GM23248 (cell line): ENCODE measurements at regions not wholly inside any gene's neighbourhood (a gene's known extent, or its start where the extent isn't known, plus 50 kb on each side); places are given as distances from the start of the nearest gene placed in this dataset.

ENCODE experiments used
- DNase-seq: peaks from one replicate; pipeline ENCODE4 v3.0.0-alpha.2; 2015
- H2AFZ ChIP-seq: fragments of 200-600 bp; sonication (generic); 2 replicates; pipeline ENCODE4 v1.6.1; 2016; ENCODE audit warnings: antibody characterized with exemption
- H3F3A ChIP-seq: fragments of 200-600 bp; sonication (generic); 2 replicates; pipeline ENCODE4 v1.6.1; 2016; ENCODE audit warnings: mild to moderate bottlenecking, antibody characterized with exemption, mixed run types; ENCODE audit not compliant: insufficient read depth
- H3K27ac ChIP-seq: fragments of 200-600 bp; sonication (generic); 2 replicates; pipeline ENCODE4 v1.5.1; 2016; ENCODE audit warnings: mild to moderate bottlenecking
- H3K27me3 ChIP-seq: fragments of 200-600 bp; sonication (generic); replicated peaks from 2 replicates; pipeline ENCODE4 v1.6.1; 2016; ENCODE audit warnings: mild to moderate bottlenecking; ENCODE audit not compliant: insufficient read depth
- H3K36me3 ChIP-seq: fragments of 200-600 bp; sonication (generic); 2 replicates; pipeline ENCODE4 v1.6.1; 2016; ENCODE audit warnings: low read depth, mild to moderate bottlenecking
- H3K4me1 ChIP-seq: fragments of 200-600 bp; sonication (generic); 2 replicates; pipeline ENCODE4 v1.6.1; 2016; ENCODE audit warnings: mild to moderate bottlenecking; ENCODE audit not compliant: insufficient read depth
- H3K4me2 ChIP-seq: fragments of 200-600 bp; sonication (generic); one replicate; pipeline ENCODE4 v1.6.1; 2016; ENCODE audit warnings: mild to moderate bottlenecking; ENCODE audit not compliant: unreplicated experiment
- H3K4me3 ChIP-seq: fragments of 200-600 bp; sonication (generic); 2 replicates; pipeline ENCODE4 v1.5.1; 2016; ENCODE audit warnings: mild to moderate bottlenecking
- H3K79me2 ChIP-seq: fragments of 200-600 bp; sonication (generic); 2 replicates; pipeline ENCODE4 v1.6.1; 2016; ENCODE audit warnings: mild to moderate bottlenecking; ENCODE audit not compliant: insufficient read depth
- H3K9ac ChIP-seq: fragments of 200-600 bp; sonication (generic); 2 replicates; pipeline ENCODE4 v1.6.1; 2016; ENCODE audit warnings: mild to moderate bottlenecking
- H3K9me2 ChIP-seq: fragments of 200-600 bp; sonication (generic); 2 replicates; pipeline ENCODE4 v1.6.1; 2016; ENCODE audit warnings: mixed run types, mild to moderate bottlenecking, moderate library complexity; ENCODE audit not compliant: insufficient read depth
- H3K9me3 ChIP-seq: fragments of 200-600 bp; sonication (generic); one replicate; pipeline ENCODE4 v1.6.1; 2017; ENCODE audit warnings: low read depth
- H4K20me1 ChIP-seq: fragments of 200-600 bp; sonication (generic); 2 replicates; pipeline ENCODE4 v1.6.0; 2016; ENCODE audit not compliant: insufficient read depth
- EZH2 ChIP-seq: fragments of 200-600 bp; sonication (generic); IDR thresholded peaks from 2 replicates; pipeline ENCODE4 v1.6.1; 2018; ENCODE audit warnings: antibody characterized with exemption, mild to moderate bottlenecking; ENCODE audit not compliant: insufficient read depth, poor library complexity, severe bottlenecking
- EZH2phosphoT487 ChIP-seq: fragments of 200-600 bp; sonication (generic); IDR thresholded peaks from 2 replicates; pipeline ENCODE4 v1.6.1; 2018; ENCODE audit warnings: antibody characterized with exemption, moderate library complexity, mild to moderate bottlenecking, low read depth; ENCODE audit not compliant: insufficient read depth
- WGBS, 2 experiments: methylation state at CpG; one replicate each; pipeline ENCODE4 v1.1.6; 2015 to 2017; ENCODE audit warnings: low lambda C conversion rate in 2 of 2, low coverage in 1 of 2; ENCODE audit errors: missing lambda C conversion rate in 2 of 2; 5-methylcytosine and 5-hydroxymethylcytosine counted together
- in situ Hi-C: fragments of 300-500 bp; cut with MboI; formaldehyde crosslinking; loops from 2 replicates; pipeline ENCODE4 v1.15.0; 2020

DNA sequence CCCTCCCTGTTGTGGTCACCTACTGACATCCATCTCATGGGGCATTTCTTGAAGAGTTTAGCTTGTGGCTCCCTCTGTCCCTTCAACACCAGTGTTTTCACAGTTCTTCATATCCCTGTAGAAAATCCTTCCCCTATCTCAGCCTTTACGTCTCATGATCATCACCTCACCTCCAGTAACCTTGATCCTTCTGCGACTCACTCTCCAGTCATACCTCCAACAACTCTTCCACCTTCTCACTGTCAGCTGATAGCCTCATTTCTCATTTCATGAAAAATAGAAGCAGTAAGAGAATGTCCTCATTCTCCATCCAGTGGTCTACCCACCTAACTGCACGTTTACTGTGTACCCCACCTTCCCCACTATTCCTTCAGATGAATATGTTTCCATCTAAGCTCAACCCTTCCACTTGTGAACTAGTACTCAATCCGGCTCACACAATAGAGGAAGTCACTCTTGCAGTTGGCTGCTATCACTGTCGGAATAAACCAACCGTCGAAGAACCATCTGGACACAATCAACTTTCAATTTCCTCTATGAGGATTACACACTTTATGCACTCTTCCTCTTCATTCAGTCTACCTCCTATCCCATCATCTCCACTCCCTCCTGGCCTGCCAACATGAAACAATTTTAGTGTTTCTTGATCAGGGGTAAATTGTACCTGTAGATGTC, 256.0 kb downstream of the AHR start:
- Histone ChIP-seq H3K79me2 (no peaks in the 10 kb centered on the region), H3K9me3 (no peaks in the 10 kb centered on the region), H3K36me3 (no peaks in the 10 kb centered on the region), H3K9me2 (no peaks in the 10 kb centered on the region), H3K9ac (no peak overlapping the region), H3F3A (peaks cover 28% of the 10 kb centered on the region), H3K27ac (no peak overlapping the region), H3K4me2 (no peak overlapping the region), H3K4me3 (no peak overlapping the region), H4K20me1 (no peaks in the 10 kb centered on the region), H3K27me3 (no peaks in the 10 kb centered on the region), H2AFZ (no peak overlapping the region), H3K4me1 (peaks cover 30% of the 10 kb centered on the region)
- DNase-seq = no peak
- TF ChIP-seq EZH2 = no peak
- no peak for TF ChIP-seq EZH2phosphoT487
- 94 to 97% methylated on average over 7 of the region's 7 CpGs for WGBS, 2 experiments
- in situ Hi-C loops = no loop called here

DNA sequence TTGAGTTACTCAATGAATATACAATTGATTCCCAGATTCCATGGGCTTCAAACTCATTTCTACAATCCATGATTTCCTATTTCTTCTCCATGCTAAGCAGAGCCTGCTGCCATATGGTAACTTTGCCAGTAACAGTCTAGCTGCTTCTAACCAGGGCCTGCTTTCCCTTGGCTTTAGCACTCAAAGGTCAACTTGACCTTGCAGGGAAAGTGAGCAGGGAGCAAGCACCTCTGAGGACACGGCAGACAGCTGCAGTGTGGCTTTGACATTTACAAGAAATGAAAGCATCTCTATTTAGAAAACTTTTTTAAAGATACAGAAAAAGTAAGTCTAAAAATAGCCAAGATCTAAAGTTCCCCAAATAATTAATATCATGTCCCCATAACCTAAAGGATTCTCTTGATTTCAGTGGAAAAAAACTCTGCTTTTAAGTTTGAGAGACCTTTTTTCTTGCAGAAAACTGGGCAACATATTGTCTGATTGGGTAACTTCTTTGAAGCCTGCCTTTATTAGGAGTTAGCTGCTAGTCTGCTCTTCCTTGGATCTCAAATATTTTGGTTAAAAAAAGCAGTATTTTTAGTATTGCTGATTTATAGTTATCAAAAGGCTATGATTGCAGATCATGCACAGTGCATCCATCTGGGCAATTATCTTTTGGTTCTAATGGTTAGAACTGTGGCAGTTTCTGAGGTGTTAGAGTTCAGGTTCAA, 257.9 kb downstream of the AHR start:
- Histone ChIP-seq H4K20me1 (no peaks in the 10 kb centered on the region), H3K27me3 (no peaks in the 10 kb centered on the region), H3K9me2 (no peaks in the 10 kb centered on the region), H3K36me3 (no peaks in the 10 kb centered on the region), H3K4me3 (no peak overlapping the region), H3K9me3 (no peaks in the 10 kb centered on the region), H3K4me2 (no peak overlapping the region), H3K27ac (no peak overlapping the region; the same call in 1 of the 2 replicates), H3K9ac (no peak overlapping the region), H3K4me1 (peaks cover 35% of the 10 kb centered on the region), H3K79me2 (no peaks in the 10 kb centered on the region), H2AFZ (no peak overlapping the region), H3F3A (peaks cover 28% of the 10 kb centered on the region)
- WGBS, 2 experiments = 39 to 57% methylated on average over 1 of the region's 1 CpG
- TF ChIP-seq EZH2 = no peak
- no peak for TF ChIP-seq EZH2phosphoT487
- no peak for DNase-seq
- in situ Hi-C loops = no loop called here

DNA sequence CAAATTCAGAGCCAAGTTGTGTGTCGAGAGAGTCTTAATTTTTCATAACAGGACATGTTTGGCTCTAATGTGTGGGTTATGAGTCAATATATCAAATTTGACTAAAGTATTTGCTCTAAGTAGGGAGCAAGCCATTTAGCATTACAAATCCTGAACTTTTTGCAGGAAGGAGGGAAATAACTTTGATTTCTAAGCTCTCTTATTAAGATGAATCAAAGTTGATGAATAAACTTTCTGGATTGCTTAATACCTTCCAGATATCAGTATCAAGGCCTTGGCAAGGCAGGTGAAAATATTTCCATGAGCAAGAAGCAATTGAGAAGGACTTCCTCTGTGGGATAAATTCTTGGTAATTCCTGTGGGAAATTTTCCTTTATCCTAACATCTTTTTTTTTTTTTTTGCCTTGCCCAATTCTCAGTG, 258.8 kb downstream of the AHR start:
- Histone ChIP-seq H3K9me3 (no peaks in the 10 kb centered on the region), H3F3A (peaks cover 28% of the 10 kb centered on the region), H3K27ac (peak overlapping the region; percentile 61), H3K79me2 (no peaks in the 10 kb centered on the region), H3K36me3 (no peaks in the 10 kb centered on the region), H3K9ac (peak overlapping the region; percentile 12; the same call in 1 of the 2 replicates), H3K27me3 (no peaks in the 10 kb centered on the region), H3K4me1 (peaks cover 35% of the 10 kb centered on the region), H3K9me2 (no peaks in the 10 kb centered on the region), H3K4me3 (peak overlapping the region; percentile 12; the same call in 1 of the 2 replicates), H4K20me1 (no peaks in the 10 kb centered on the region), H2AFZ (no peak overlapping the region), H3K4me2 (peak overlapping the region; percentile 58)
- WGBS, 2 experiments = 0 to 5% methylated on average over 1 of the region's 1 CpG
- TF ChIP-seq EZH2phosphoT487 = no peak
- no peak for TF ChIP-seq EZH2
- peak; percentile 38 for DNase-seq
- in situ Hi-C loops = no loop called here

DNA sequence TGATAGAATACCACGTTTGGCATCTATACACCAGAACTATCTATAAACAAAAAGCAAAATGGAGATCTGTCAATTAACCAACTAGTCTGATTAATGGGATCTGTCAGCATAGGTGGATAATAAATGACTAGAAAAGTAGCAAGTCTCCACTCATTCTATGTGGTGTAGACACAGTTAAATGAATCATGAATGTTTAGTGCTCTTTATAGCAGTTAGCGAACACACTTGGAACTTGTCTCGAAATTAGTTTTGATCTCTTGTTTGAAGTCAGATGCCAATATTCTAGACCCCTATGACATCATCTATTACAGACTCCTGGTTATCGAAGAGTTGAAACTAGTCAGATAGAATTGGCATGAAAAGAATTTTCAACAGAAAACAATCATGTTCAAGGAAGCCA, 259.7 kb downstream of the AHR start:
- Histone ChIP-seq H2AFZ (no peak overlapping the region), H3K4me1 (peaks cover 35% of the 10 kb centered on the region), H3K79me2 (no peaks in the 10 kb centered on the region), H3F3A (peaks cover 28% of the 10 kb centered on the region), H3K4me2 (peak overlapping the region; percentile 58), H3K27me3 (no peaks in the 10 kb centered on the region), H3K9me3 (no peaks in the 10 kb centered on the region), H3K4me3 (0 out of 2 replicates have a peak overlapping the region, but pooled peaks have one; percentile 12), H3K27ac (peak overlapping the region; percentile 61), H3K36me3 (no peaks in the 10 kb centered on the region), H3K9ac (no peak overlapping the region), H4K20me1 (no peaks in the 10 kb centered on the region), H3K9me2 (no peaks in the 10 kb centered on the region)
- TF ChIP-seq EZH2phosphoT487 = no peak
- no peak for TF ChIP-seq EZH2
- peak; percentile 35 for DNase-seq
- in situ Hi-C loops = no loop called here
- WGBS, 2 experiments = 17 to 18% methylated on average over 4 of the region's 4 CpGs
